HFF-Myc (cell line): ENCODE measurements at regions not wholly inside any gene's neighbourhood (a gene's known extent, or its start where the extent isn't known, plus 50 kb on each side); places are given as distances from the start of the nearest gene placed in this dataset.
"Not testable (repeated sequence)": the region's sequence is repeated elsewhere in the genome, so short reads cannot be mapped to it uniquely, and the experiment has no call there.

Source experiments
- DNase-seq: peaks from one replicate; pipeline ENCODE4 v3.0.0-alpha.2; 2011; ENCODE audit warnings: low read depth; ENCODE audit errors: extremely low read depth
- H3K4me3 ChIP-seq: replicated peaks from 2 replicates; pipeline ENCODE4 v1.5.1; 2011; ENCODE audit warnings: low read depth, mild to moderate bottlenecking, control low read depth, low read length
- CTCF ChIP-seq: IDR thresholded peaks from 2 replicates; pipeline ENCODE4 v1.5.1; 2012; ENCODE audit warnings: mild to moderate bottlenecking, low read depth, low read length, control low read depth; ENCODE audit errors: missing control alignments

GRCh38 chr21:31819692-31820091, 53.1 kb upstream of the HUNK start:
- H3K4me3 ChIP-seq, DNase-seq: not testable (repeated sequence)

- not testable (repeated sequence) for DNase-seq, H3K4me3 ChIP-seq
These were observed 58.5 kb upstream of the HUNK start for GRCh38 chr21:31814356-31814755.

- no peak for TF ChIP-seq CTCF
- DNase-seq: no peak
- no peak overlapping the region for H3K4me3 ChIP-seq
These were observed 59.0 kb upstream of the HUNK start for GRCh38 chr21:31813862-31814261.

- no peak overlapping the region for H3K4me3 ChIP-seq
- TF ChIP-seq CTCF: no peak
- DNase-seq: no peak
These were observed 68.8 kb upstream of the HUNK start for GRCh38 chr21:31804008-31804394.

GRCh38 chr21:31803039-31804007, 69.5 kb upstream of the HUNK start:
- H3K4me3 ChIP-seq: no peak overlapping the region
- no peak for DNase-seq
- TF ChIP-seq CTCF: no peak

GRCh38 chr21:31802331-31802730, 70.4 kb upstream of the SCAF4 start:
- no peak overlapping the region for H3K4me3 ChIP-seq

GRCh38 chr21:31801551-31802219, 69.8 kb upstream of the SCAF4 start:
- no peak overlapping the region for H3K4me3 ChIP-seq
- DNase-seq: no peak
- TF ChIP-seq CTCF: no peak

More at GRCh38 chr21:31802331-31802730, 70.4 kb upstream of the SCAF4 start:
- no peak for DNase-seq
- TF ChIP-seq CTCF: no peak
